NCI-H1092 treated with DMSO at 0.1 percent for 48 hours (cell line): ENCODE measurements at regions not wholly inside any gene's neighbourhood (a gene's known extent, or its start where the extent isn't known, plus 50 kb on each side); places are given as distances from the start of the nearest gene placed in this dataset.
"Not testable (repeated sequence)": the region's sequence is repeated elsewhere in the genome, so short reads cannot be mapped to it uniquely, and the experiment has no call there.

ENCODE experiments used
- DNase-seq: peaks from one replicate; lab custom pipeline; 2025; lab: John Stamatoyannopoulos, UW

- DNase-seq = peak; percentile 17
Measured at GRCh38 chr6:18527836-18528743, 140.9 kb downstream of the RNF144B start.

GRCh38 chr6:18530201-18530600 lies 143.1 kb downstream of the RNF144B start:
- DNase-seq = no peak

- no peak for DNase-seq
Measured at GRCh38 chr6:18532139-18532538, 145.0 kb downstream of the RNF144B start.

- DNase-seq = no peak
Measured at GRCh38 chr6:18533793-18534192, 146.6 kb downstream of the RNF144B start.

- peak; percentile 4 for DNase-seq
Measured at GRCh38 chr6:18536591-18537055, 149.5 kb downstream of the RNF144B start.

- DNase-seq = no peak
Measured at GRCh38 chr6:18538315-18538714, 151.2 kb downstream of the RNF144B start.

- no peak for DNase-seq
Measured at GRCh38 chr6:18543051-18543450, 155.9 kb downstream of the RNF144B start.

GRCh38 chr6:18545142-18545541 lies 158.0 kb downstream of the RNF144B start:
- not testable (repeated sequence) for DNase-seq

GRCh38 chr6:18545726-18546125 lies 158.6 kb downstream of the RNF144B start:
- no peak for DNase-seq

GRCh38 chr6:18550119-18550518 lies 163.0 kb downstream of the RNF144B start:
- no peak for DNase-seq

GRCh38 chr6:18551228-18551627 lies 164.1 kb downstream of the RNF144B start:
- DNase-seq = no peak

GRCh38 chr6:18555750-18556149 lies 168.6 kb downstream of the RNF144B start:
- DNase-seq = no peak

- DNase-seq = no peak
Measured at GRCh38 chr6:18561037-18561750, 174.0 kb downstream of the RNF144B start.

GRCh38 chr6:18562726-18563125 lies 175.6 kb downstream of the RNF144B start:
- DNase-seq = no peak

- DNase-seq = no peak
Measured at GRCh38 chr6:18564775-18565174, 177.6 kb downstream of the RNF144B start.

- DNase-seq = no peak
Measured at GRCh38 chr6:18565231-18565630, 178.1 kb downstream of the RNF144B start.

GRCh38 chr6:18567380-18567779 lies 180.2 kb downstream of the RNF144B start:
- no peak for DNase-seq

- DNase-seq = no peak
Measured at GRCh38 chr6:18577491-18577890, 190.3 kb downstream of the RNF144B start.

- DNase-seq = no peak
Measured at GRCh38 chr6:18579166-18579565, 192.0 kb downstream of the RNF144B start.

- DNase-seq = no peak
Measured at GRCh38 chr6:18579869-18580268, 192.7 kb downstream of the RNF144B start.

GRCh38 chr6:18584372-18584771 lies 197.2 kb downstream of the RNF144B start:
- DNase-seq = no peak

- DNase-seq = no peak
Measured at GRCh38 chr6:18585032-18585573, 198.0 kb downstream of the RNF144B start.

- DNase-seq = peak; percentile 8
Measured at GRCh38 chr6:18586133-18586532, 199.0 kb downstream of the RNF144B start.
